Esophagus muscularis mucosa (tissue), 3 donors: ENCODE measurements at regions not wholly inside any gene's neighbourhood (a gene's known extent, or its start where the extent isn't known, plus 50 kb on each side); places are given as distances from the start of the nearest gene placed in this dataset.

Experiments used
- POLR2A ChIP-seq: fragments of 450-650 bp; IDR thresholded peaks from one replicate; pipeline ENCODE4 v1.6.1; 2017; ENCODE audit warnings: antibody characterized with exemption, moderate library complexity, mild to moderate bottlenecking, low read depth
- POLR2AphosphoS5 ChIP-seq, 2 donors: sonication (generic); formaldehyde crosslinking; IDR thresholded peaks; one replicate each; pipeline ENCODE4 v1.6.1; 2017; ENCODE audit warnings: antibody characterized with exemption in 2 of 2
- TF ChIP-seq, protein P1 (sequence below), 3 experiments: fragments of 200-600 bp in 2 of 3; fragments of 450-650 bp in 1 of 3; sonication (generic) in 2 of 3; IDR thresholded peaks; one replicate each; pipeline ENCODE4 v1.5.1; 2017 to 2019; ENCODE audit warnings: antibody characterized with exemption in 3 of 3, mild to moderate bottlenecking in 2 of 3, moderate library complexity in 1 of 3

DNA sequence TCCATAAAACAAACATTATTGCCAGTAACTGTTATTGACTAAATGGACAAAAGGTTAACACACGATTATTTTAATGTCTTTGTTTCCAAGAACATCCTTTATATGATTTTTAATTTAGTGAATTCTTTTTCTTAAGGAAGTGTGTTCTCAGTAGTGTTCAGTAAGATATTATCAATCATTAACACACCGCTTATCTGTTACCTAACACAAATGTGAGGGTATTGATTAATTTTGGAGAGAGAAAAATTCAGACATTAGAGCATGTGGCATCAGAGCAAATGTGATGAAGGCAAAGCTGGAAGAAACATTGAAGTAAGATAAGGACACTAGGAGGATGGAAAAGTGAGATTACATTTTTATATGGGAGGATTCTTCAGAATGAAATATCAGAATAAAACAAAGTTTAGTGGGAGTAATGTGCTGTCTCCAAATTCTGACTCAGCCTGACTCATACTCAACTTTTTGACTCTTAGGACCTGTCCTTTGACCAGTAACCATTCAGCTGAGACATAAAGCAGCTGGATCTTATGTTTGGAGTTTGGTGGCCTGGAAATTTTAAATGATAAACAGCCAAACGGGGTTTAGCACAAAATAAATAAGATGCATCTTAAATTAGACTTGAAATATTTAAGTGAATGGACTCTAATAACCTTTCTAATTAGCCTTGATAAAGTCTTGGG, 348.6 kb downstream of the CD109 start:
- TF ChIP-seq, protein P1, sequence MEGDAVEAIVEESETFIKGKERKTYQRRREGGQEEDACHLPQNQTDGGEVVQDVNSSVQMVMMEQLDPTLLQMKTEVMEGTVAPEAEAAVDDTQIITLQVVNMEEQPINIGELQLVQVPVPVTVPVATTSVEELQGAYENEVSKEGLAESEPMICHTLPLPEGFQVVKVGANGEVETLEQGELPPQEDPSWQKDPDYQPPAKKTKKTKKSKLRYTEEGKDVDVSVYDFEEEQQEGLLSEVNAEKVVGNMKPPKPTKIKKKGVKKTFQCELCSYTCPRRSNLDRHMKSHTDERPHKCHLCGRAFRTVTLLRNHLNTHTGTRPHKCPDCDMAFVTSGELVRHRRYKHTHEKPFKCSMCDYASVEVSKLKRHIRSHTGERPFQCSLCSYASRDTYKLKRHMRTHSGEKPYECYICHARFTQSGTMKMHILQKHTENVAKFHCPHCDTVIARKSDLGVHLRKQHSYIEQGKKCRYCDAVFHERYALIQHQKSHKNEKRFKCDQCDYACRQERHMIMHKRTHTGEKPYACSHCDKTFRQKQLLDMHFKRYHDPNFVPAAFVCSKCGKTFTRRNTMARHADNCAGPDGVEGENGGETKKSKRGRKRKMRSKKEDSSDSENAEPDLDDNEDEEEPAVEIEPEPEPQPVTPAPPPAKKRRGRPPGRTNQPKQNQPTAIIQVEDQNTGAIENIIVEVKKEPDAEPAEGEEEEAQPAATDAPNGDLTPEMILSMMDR (IDR thresholded peaks at IDR 0.05) = no peak
- TF ChIP-seq POLR2A (no peak), POLR2AphosphoS5 (IDR thresholded peaks at IDR 0.05) (no peak)
